SK-N-MC (cell line): ENCODE measurements at regions not wholly inside any gene's neighbourhood (a gene's known extent, or its start where the extent isn't known, plus 50 kb on each side); places are given as distances from the start of the nearest gene placed in this dataset.

Experiments used
- EZH2 ChIP-seq: fragments of 200-600 bp; sonication (generic); IDR thresholded peaks from one replicate; pipeline ENCODE4 v1.6.1; 2017; ENCODE audit warnings: antibody characterized with exemption
- FOXP2 ChIP-seq: optimal IDR thresholded peaks from 2 replicates; pipeline ENCODE3; 2011; ENCODE audit warnings: mild to moderate bottlenecking, moderate library complexity; ENCODE audit not compliant: insufficient read depth; ENCODE audit errors: extremely low read length, control extremely low read depth
- POLR2AphosphoS5 ChIP-seq: IDR thresholded peaks from 2 replicates; pipeline ENCODE4 v1.6.1; 2012; ENCODE audit warnings: mild to moderate bottlenecking, low read depth, low read length, borderline replicate concordance

DNA sequence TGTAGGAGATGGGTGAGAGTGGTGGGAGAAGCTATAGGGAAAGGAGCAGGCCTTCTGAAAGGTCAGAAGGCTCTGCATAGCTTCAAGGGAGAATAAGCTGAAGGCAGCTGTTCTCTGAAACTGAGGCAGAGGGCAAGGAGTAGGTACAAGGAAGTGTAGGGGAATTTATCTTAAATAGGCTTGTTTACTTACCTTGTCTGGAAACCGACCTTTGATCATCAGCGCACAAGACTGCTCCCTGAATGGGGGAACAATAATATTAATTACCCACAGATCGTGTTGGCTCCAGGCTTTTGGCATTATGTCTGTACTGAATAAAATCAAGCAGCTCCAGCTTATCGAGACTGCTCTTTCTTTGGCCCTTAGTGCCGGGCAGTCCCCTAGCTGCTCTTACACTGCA lies 175.5 kb upstream of the MAGEB16 start:
- TF ChIP-seq POLR2AphosphoS5, result no peak
- no peak for TF ChIP-seq EZH2
- no peak for TF ChIP-seq FOXP2
